Erythroblast (primary cell): ENCODE measurements at regions not wholly inside any gene's neighbourhood (a gene's known extent, or its start where the extent isn't known, plus 50 kb on each side); places are given as distances from the start of the nearest gene placed in this dataset.

Source experiments
- GATA1 ChIP-seq: IDR thresholded peaks from 2 replicates; pipeline ENCODE4 v1.6.1; 2011; ENCODE audit warnings: low read depth, mild to moderate bottlenecking, control low read depth, low read length, moderate library complexity
- POLR2A ChIP-seq: IDR thresholded peaks from 2 replicates; pipeline ENCODE4 v1.6.1; 2011; ENCODE audit warnings: mild to moderate bottlenecking, low read length

GRCh38 chr16:17748044-17748719 is 277.4 kb upstream of the XYLT1 start:
- TF ChIP-seq POLR2A (no peak), GATA1 (no peak)
